K562 (cell line): ENCODE measurements at regions not wholly inside any gene's neighbourhood (a gene's known extent, or its start where the extent isn't known, plus 50 kb on each side); places are given as distances from the start of the nearest gene placed in this dataset.

Source experiments
- CBX8 ChIP-seq: fragments of 200-600 bp; sonication (generic); IDR thresholded peaks from 2 replicates; pipeline ENCODE4 v1.6.1; 2012; ENCODE audit warnings: borderline replicate concordance, mixed run types, low read depth, mild to moderate bottlenecking, moderate library complexity, mixed read lengths, low read length, control low read depth, inconsistent platforms; ENCODE audit not compliant: poor library complexity, severe bottlenecking; ENCODE audit errors: extremely low read depth
- CREB3 ChIP-seq: fragments of 450-650 bp; conservative IDR thresholded peaks from 2 replicates; pipeline ENCODE4 v1.6.1; 2016; ENCODE audit warnings: missing genetic modification characterization, low read depth, mild to moderate bottlenecking, missing compliant biosample characterization, moderate library complexity
- CTCF ChIP-seq, 3 experiments: IDR thresholded peaks in 2 of 3; conservative IDR thresholded peaks in 1 of 3; 2 replicates each; pipeline ENCODE4 v1.5.1; 2011 to 2012; ENCODE audit warnings: low read length in 3 of 3, mild to moderate bottlenecking in 3 of 3, control low read depth in 2 of 3, improper control_type of control experiment in 1 of 3, inconsistent platforms in 1 of 3, low read depth in 1 of 3, mixed read lengths in 1 of 3, moderate library complexity in 1 of 3; ENCODE audit not compliant: insufficient read depth in 2 of 3
- FOXJ3 ChIP-seq: sonication (generic); formaldehyde crosslinking; IDR thresholded peaks from 2 replicates; pipeline ENCODE4 v1.4.0; 2020; ENCODE audit warnings: mild to moderate bottlenecking, missing genetic modification reagents
- GMEB1 ChIP-seq: fragments of 250-450 bp; sonication (Bioruptor Pico); IDR thresholded peaks from 2 replicates; pipeline ENCODE4 v1.4.0; 2020; ENCODE audit warnings: mild to moderate bottlenecking
- IRF9 ChIP-seq: fragments of 450-650 bp; IDR thresholded peaks from 2 replicates; pipeline ENCODE4 v1.6.1; 2016; ENCODE audit warnings: missing biosample characterization, missing genetic modification characterization
- KDM1A ChIP-seq, 2 experiments: fragments of 450-650 bp; IDR thresholded peaks; 2 replicates each; pipeline ENCODE4 v1.6.1; 2016; ENCODE audit warnings: mild to moderate bottlenecking in 2 of 2
- MAX ChIP-seq: sonication (generic); formaldehyde crosslinking; IDR thresholded peaks from 2 replicates; pipeline ENCODE4 v1.9.0; 2022; ENCODE audit warnings: mild to moderate bottlenecking, missing genetic modification reagents
- POLR2A ChIP-seq: fragments of 450-650 bp; conservative IDR thresholded peaks from 2 replicates; pipeline ENCODE4 v1.6.1; 2016
- POU5F1 ChIP-seq: fragments of 150-350 bp; IDR thresholded peaks from 2 replicates; pipeline ENCODE4 v1.6.1; 2014; ENCODE audit warnings: borderline replicate concordance, low read length, low read depth, mild to moderate bottlenecking; ENCODE audit not compliant: partially characterized antibody
- VEZF1 ChIP-seq: fragments of 200-800 bp; sonication (Bioruptor generic); IDR thresholded peaks from 2 replicates; pipeline ENCODE4 v1.6.1; 2017; ENCODE audit warnings: missing genetic modification characterization, missing compliant biosample characterization
- XRCC4 ChIP-seq: IDR thresholded peaks from one replicate; pipeline ENCODE4 v1.6.1; 2011; ENCODE audit not compliant: insufficient read depth, insufficient read length; ENCODE audit errors: extremely low read depth
- ZBTB33 ChIP-seq: sonication (generic); formaldehyde crosslinking; IDR thresholded peaks from 2 replicates; pipeline ENCODE4 v1.8.1; 2023; ENCODE audit warnings: mild to moderate bottlenecking, missing genetic modification reagents

- TF ChIP-seq KDM1A (IDR thresholded peaks at IDR 0.05) (no peak), FOXJ3 (no peak), ZBTB33 (no peak), CTCF (IDR thresholded peaks at IDR 0.05 in 2 of 3, conservative IDR thresholded peaks at IDR 0.05 in 1 of 3; ENCODE audit: insufficient read depth in 2 of 3, low read depth in 1 of 3, low read length in 3 of 3) (no peak), POLR2A (no peak), CBX8 (no peak), MAX (CRISPR knock-in tag) (no peak), CREB3 (tag) (no peak), POU5F1 (no peak), IRF9 (tag) (no peak), VEZF1 (no peak), GMEB1 (CRISPR knock-in tag) (no peak), XRCC4 (no peak)
These were observed 1267.6 kb upstream of the PIK3C3 start for GRCh38 chr18:40687399-40687798.
